NCI-H2196 treated with DMSO at 0.1 percent for 48 hours (cell line): ENCODE measurements at regions not wholly inside any gene's neighbourhood (a gene's known extent, or its start where the extent isn't known, plus 50 kb on each side); places are given as distances from the start of the nearest gene placed in this dataset.
"Not testable (repeated sequence)": the region's sequence is repeated elsewhere in the genome, so short reads cannot be mapped to it uniquely, and the experiment has no call there.

Experiments
- DNase-seq: peaks from one replicate; lab custom pipeline; 2025; ENCODE audit not compliant: unreplicated experiment; lab: John Stamatoyannopoulos, UW

DNA sequence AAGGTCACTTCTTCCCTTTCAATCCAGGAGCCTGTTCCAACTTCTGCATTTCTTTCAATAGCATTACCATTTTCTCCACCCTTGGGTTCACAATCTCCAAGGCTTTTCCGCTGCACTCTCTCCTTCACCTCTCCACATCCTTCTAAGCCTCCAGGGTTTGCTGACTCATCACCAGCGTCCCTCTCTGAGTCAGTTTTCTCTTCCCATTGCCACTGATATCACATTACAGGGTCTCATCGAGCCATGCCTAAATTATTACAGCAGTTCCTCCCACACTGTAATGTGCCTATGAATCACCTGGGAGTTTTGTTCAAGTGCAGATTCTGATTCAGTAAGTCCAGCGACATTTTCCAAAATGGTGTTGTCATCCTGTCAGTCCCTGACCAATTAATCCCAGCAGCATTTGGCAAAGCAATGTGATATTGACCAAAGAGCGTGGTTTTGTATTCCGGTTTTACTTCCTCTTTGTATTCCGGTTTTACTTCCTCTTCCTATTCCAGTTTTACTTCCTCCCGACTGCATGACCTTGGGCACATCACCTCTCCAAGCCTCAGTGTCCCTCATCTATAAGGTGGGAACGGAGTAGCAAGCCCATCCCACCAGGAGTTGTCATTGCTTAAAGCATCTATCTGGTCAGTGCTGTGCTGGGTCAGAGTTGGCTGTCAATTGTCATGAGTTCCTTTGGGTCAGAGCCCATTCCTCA lies 208.3 kb upstream of the NBPF12 start:
- not testable (repeated sequence) for DNase-seq

DNA sequence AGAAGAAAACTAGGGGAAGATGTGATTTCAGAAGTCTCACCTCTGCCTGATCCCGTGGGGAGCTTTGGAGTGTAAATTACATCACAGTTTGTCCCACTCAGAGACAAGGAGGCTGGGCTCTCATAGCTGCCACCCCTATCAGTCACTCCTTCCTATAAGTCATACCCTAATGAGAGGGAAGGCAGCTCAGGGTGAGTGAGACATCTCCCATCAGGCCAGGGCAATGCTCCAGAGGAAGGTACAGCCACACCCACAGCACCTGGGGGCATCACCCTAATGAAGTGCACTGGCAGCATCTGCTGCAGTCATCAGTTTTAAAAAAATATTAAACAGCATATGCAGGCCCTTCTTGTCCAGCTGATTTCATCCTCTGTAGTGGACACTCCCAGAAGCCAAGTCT lies 223.1 kb upstream of the NBPF12 start:
- not testable (repeated sequence) for DNase-seq

DNA sequence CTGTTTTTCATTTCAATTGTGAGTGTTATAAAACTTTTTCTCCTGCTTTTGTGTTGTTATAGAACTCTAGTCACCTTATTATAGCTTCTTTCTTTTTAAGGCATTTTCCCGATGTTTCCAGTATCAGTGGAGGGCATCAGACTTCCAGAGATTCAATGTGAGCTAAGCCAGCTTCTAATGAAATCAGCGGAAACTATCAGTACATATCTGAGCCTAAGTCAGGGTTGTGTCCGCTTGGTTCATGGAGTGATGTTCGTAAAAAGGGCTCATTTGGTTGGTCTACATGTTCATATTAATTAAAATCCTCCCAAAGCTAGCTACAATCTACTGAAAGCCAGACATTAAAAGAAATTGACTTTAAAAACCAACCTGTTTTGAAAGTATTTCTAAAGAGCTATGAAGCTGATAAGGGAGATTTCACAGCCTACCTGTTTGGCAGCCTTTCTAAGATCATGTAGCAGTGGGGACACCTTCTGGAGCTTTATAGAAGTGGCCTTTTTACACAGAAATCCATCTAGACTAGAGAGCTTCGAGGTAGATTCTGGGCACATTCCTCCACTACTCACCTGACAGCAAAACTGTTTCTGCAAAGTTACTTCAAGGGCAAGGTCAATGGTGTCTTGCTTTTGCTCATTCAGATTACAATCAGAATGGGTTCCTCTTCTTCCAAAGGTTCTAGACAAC lies 227.1 kb upstream of the NBPF12 start:
- DNase-seq = not testable (repeated sequence)

DNA sequence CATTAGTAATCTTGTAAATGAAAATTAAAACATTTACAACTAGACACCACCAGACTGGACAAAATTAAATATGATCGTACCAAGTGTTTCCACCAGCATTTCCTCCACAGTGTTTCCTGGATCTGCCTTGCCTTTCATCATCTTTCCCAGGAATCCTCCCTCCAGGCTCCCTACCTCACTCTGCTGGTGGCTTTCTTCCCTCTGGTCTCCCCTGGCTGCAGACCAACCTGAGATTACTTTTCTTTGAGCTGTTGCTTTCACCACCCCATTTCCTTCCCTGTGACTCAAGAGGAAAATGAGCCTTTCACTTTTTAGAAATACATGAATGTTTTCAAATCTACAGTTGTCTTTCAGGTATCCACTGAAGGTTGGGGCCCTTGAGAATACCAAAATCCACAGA lies 228.8 kb upstream of the NBPF12 start:
- not testable (repeated sequence) for DNase-seq

DNA sequence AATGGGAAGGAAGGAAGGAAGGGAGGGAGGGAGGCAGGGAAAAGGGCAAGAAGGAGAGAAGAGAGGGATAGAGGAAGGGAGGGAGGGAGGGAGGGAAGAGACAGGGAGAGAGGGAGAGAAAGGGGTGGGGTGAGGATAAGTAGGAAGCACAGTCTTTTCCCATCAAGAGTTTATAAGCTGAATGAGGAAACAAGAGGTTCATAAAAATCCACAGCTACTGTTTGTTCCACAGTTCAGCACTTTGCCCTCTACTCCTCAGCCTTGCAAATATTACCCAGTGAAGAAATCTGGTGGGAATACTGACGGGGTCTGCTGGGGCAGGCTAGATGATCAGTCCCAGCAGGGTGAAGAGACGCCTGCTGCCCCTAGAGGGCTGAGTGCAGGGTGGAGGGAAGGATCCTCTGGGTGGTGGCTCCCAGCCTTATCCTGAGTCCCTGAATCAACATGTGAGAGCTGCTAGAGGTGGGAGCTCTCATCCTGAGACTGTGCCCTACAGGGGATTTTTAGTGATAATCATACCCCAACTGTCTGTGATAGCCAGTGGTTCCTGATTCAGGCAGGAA lies 233.9 kb upstream of the NBPF12 start:
- not testable (repeated sequence) for DNase-seq

DNA sequence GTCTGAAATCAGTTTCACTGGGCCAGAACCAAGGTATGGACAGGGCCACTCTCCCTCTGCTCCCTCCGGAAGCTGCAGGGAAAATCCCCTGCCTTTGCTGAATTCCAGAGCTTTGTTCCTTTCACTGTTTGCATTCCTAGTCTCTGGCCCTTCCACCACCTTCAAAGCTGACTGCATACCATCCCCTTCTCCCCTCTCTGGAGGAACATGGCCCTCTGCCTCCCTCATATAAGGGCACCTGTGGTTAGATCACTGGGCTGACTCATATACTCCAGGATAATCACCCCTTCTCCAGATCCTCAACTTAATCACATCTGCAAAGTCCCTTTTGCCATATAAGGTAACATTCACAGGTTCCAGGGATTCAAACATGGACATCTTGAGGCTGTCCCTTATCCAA lies 236.8 kb upstream of the NBPF12 start:
- DNase-seq = not testable (repeated sequence)

DNA sequence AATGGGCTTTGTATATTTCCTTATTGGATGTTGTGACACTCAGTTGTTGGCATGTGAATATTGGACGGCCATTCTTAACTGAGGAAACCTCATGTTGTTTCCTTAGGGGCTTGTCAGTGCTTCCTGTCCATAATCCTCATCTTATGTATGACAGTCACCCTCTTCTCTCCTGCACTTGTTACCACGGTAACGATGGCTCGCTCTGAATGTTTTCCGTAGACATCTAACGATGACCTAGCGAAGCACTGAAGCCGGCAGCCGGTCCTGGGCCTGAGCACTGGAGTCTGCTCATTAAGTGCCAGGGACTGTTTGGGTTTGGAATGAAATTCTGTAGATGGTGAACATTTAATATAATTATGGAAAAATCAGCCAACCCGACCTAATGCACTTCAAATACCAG lies 242.7 kb upstream of the NBPF12 start:
- not testable (repeated sequence) for DNase-seq

DNA sequence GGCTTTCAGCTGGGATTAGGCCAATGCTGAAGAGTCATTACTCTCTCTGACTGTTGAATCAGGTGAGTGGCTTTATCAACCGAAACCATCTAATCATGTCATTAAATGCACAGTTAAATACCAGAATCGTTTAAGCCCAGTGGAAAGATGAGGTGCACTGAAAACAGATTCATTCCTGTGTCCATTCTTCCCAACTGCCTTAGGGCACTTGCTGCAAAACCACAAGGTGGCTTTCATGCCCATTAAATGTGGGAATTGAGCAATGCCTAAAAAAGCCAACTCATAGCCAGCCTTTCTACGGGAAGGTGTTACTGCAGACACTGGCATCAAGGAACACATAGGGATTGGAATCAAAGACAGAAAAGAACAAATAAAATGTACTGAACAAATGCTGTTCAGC lies 246.3 kb upstream of the NBPF12 start:
- not testable (repeated sequence) for DNase-seq

DNA sequence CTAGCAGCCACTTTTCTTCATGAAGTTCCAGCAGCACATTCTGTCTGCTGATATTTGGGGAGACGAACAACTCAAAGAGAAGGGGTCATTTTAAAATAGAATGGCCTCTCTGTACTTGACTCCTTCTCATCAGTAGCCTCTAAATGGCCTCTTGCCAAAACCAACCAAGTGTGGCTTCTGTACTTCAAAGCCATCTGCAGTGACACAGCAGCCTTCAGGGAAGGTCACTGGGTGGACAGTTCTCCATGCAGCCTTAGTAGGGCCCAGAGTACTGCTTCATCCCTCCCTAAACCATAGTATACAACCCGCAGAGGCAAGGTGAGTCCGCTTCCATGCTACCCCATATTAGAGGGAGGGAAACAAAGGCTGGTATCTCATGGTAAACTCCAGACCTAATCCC lies 249.2 kb upstream of the NBPF12 start:
- not testable (repeated sequence) for DNase-seq

DNA sequence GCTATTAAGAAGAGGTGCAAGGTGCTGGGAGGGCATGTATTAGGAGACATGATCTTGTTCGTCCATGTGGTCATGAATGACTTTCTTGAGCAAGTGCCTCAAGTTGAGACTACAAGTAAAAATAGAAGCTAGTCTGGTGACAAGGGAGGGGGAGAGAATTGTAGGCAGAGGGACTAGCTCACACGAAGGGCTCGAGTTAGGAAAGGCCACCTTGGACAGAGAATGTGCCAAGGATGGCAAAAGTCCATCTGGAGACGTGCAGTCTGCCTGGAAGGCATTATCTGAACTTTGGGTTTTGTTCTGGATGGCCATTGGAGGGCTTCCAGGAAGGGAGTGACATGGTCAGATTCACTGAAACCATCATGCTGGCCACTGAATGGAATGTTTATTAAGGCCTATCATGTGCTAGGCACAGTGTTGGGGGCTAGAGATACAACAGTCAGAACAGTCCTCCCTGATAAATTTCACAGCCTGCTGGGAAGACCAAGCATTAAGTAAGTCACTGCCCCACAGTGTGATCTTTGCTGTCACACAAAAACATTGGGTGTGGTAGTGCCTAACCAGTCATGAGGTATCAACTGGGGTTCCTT lies 251.3 kb upstream of the NBPF12 start:
- not testable (repeated sequence) for DNase-seq

DNA sequence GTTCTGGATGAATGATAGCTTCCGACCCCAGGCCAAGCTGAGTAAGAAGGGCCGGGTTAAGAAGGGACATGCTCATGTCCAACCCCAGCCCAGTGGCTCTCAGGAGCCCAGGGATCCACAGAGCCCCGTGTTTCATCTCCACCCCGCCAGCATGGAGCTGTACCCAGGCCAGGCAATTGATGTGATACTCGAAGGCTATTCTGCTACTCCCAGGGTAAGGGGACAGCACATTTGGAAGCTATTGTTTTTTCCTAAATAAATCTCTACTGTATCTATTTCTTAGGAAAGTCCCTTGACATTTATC lies 255.0 kb upstream of the NBPF12 start:
- DNase-seq = not testable (repeated sequence)

DNA sequence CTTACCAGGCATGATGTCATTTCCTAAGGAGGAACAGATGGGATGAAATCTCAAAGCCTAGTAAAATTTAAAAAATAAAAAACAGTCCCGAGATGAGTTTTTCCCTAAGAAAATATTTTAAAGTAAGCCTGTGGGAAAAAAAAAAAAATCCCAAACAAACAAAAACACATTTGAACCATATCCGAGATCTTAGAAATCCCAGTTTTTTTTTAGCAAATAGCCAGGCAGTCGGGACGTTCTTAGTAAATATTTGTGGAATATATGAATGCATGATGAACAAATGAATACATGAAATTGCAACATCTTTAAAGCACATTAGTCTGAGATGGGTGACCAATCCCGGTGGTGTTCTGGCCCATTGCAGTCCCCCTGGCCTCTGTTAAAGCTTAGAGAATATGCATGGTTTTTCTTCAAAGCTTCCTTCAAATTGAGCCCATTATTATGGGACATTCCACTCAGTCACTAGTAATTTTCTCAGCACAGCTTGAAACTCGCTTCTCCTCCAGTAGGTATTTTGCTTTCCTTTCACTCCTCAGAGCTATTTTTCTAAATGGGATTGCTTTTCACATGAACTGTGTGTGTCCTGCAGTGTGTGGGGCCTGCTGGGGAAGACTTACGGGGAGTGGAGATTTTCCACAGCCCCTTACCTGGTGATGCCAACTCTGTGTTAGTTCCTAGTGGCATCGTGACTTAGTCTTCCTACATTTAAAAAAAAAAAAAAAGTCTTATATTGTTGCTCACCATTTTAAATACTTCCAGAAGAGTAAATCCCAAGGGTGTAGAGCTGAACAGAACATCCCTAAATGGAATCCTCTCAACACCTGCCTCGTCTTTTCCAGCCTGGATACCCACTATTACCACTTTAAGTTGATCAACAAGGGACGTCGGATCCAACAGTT lies 255.6 kb upstream of the NBPF12 start:
- not testable (repeated sequence) for DNase-seq

DNA sequence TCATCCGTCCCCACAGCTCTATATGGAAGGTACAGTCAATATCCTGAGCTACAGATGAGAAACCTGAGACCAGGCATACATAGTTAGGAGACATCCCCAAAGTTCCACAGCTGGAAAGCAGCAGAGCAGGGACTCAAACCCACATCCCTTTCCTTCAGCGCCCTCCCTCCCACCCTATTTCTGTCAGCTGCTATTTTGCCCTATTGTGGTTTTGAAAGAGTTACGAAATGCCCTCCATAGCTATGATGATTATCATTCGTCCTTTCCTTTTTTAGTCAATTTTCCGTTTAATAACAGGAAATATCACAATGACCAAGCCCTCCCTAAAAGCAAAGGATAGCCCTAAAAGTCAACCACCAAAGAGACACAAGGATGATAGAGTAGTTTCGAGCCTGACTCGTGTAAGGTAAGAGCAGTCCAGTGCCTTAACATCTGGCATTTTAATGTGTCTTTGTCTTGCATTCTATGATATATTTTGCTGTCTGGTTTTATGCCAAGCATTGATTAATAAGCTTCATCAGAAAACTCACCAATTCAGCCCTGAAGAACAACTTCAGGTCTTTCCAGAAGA lies 264.3 kb upstream of the NBPF12 start:
- not testable (repeated sequence) for DNase-seq

DNA sequence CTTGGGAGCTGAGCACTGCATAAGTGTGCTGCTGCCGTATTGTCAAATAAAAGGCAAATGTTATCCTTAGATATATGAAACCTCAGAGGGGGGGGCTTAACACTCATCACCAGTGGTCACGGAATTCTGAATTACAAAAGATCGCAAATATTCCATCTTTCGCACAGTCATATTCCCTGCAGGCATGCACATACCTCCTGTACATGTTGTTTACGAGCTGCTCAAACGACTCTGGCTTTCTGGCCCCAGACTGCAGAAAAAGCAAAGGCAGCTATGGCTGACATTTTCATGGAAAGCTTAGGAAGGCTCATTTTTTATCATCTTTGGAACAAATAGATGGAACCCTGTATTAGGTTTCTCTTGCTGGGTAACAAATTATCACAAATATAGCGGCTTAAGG lies 265.5 kb upstream of the NBPF12 start:
- DNase-seq = not testable (repeated sequence)

DNA sequence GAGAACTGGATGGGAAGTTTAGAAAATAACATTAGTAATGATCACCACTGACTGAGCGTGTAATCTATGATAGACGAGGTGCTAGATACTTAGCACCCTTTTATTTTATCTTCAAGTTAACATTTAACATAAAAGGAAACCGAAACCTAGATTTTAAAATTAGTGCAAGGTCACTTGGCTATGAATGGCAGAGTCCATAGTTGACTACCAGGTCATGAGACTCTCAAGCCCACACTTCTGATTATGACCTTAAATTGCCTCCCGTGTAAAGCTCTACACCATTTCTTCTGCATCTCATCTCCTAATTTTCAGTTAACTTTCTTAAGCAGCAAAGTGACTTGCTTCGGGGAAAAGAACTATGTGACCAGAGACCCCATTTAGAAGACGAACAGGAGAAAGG lies 266.5 kb upstream of the NBPF12 start:
- not testable (repeated sequence) for DNase-seq

DNA sequence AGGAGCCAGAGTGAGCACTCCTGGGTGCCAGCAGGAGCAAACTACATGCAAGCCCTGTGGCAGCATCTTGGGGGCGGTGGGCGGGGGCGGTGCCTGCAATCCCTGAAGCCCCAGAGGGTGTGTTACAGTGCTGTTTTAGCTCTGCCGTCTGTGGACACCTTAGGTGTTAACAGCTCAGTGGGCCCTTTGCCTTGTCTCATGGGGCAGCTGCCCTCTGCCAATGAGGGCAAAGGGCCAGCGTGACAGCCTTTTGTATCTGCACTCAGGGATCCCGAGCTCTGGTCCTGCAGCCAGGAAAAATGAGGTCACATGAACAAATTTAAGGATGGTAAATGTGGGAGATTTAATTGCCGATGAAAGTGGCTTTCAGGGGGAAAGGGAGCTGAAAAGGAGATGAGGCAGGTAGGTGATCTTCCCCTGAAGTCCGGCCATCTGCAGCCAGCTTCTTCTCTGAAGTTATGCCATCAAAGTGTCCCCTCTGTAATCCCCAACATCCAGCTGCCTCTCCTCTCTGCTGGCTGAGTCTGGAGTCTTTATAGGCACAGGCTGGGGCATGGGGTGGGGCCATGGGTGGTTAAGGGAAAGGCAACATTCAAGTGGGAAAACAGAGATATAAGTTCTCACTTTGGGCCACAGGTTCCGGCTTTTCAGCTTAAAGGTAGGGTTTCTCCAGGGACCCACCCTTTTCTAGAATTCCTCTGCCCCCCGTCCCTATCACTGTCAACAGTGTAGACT lies 267.1 kb upstream of the NBPF12 start:
- not testable (repeated sequence) for DNase-seq

DNA sequence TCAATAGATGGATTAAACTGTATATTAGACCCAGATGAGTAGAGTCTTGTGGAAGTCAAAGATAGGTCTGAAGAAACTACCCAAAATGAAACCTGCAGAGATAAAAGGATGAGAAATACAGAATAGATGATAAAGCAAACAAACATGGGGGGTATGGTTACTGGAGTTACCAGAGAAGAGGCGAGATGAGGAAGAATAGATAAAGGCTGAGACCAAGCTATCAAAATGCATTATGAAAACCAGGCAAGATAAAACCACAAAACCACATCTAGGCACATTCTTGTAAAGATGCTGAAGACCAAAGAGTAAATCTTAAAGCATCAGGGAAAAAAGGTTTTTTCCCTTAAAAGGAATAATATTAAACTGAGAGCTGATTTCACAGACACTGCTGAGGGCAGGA lies 271.8 kb upstream of the NBPF12 start:
- not testable (repeated sequence) for DNase-seq

DNA sequence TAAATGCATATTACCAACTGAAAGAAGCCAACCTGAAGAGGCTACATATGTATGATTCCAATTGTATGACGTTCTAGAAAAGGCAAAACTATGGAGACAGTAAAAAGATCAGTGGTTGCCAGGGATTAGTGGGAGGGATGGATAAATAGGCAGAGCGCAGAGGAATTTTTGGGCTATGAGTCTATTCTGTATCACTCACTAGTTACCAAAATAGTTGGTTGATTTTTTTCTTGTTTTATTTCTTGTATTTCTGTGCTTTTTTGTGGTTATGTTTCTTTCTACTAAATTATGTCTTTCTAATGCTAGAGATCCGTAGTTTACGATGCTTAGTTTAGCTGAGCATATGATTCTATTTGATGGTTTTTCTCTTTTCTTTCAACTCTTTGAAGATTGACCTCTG lies 277.9 kb upstream of the NBPF12 start:
- DNase-seq = not testable (repeated sequence)

DNA sequence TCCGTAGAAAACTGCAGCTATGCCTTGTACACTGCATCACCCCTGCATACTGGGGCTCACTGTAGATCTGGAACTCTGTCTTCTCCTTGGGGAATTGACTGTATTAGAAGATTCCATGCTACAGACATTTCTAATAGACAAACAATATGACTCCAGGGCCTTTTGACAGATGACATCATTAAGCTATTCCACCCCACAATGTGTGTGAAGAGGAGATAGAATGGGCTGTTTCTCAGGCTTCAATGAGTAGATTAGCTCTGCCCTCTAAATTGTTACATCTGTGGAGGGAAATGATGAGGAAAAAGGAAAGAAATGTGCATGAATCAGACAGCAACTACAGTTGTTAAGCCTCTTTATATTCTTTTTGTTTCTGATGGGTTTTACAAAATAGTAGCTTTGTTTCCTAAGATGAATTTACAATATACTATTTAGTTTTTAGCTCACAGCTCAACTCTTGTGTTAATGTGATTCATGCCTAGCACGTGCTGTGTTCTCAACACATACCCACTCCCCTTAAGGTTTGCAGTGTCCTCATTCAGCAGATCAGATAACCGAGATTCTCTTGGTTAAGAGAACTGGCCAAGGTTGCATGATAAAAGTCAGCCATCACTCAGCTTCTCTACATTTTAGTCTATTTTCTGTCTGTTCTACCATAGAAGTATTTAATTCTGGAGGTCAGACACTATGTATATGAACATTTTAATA lies 281.6 kb upstream of the NBPF12 start:
- not testable (repeated sequence) for DNase-seq
